ENCODE measurements at regions not wholly inside any gene's neighbourhood (a gene's known extent, or its start where the extent isn't known, plus 50 kb on each side); places are given as distances from the start of the nearest gene placed in this dataset.

DNA sequence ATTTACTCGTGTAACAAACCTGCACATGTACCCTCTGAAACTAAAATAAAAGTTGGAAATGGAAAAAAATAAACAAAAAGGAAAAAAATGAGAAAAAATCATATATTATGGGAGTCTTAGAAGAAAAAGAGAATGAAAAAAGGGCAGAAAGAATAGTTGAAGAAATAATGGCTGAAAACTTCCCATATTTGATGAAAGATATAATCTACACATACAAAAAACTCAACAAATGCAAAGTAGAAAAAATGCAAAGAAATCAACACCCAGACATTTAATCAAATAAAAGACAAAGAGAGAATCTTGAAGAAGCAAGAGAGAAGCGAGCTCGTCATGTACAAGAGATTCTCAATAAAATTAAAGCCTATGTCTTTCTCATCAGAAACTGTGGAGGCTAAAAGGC, 73.8 kb downstream of the SLC25A46 start:
- TF ChIP-seq ZNF138 (CRISPR knock-in tag; conservative IDR thresholded peaks at IDR 0.05), result no peak
- TF ChIP-seq, protein P1, sequence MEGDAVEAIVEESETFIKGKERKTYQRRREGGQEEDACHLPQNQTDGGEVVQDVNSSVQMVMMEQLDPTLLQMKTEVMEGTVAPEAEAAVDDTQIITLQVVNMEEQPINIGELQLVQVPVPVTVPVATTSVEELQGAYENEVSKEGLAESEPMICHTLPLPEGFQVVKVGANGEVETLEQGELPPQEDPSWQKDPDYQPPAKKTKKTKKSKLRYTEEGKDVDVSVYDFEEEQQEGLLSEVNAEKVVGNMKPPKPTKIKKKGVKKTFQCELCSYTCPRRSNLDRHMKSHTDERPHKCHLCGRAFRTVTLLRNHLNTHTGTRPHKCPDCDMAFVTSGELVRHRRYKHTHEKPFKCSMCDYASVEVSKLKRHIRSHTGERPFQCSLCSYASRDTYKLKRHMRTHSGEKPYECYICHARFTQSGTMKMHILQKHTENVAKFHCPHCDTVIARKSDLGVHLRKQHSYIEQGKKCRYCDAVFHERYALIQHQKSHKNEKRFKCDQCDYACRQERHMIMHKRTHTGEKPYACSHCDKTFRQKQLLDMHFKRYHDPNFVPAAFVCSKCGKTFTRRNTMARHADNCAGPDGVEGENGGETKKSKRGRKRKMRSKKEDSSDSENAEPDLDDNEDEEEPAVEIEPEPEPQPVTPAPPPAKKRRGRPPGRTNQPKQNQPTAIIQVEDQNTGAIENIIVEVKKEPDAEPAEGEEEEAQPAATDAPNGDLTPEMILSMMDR (IDR thresholded peaks at IDR 0.05), result no peak
